ENCODE measurements at regions not wholly inside any gene's neighbourhood (a gene's known extent, or its start where the extent isn't known, plus 50 kb on each side); places are given as distances from the start of the nearest gene placed in this dataset.
"Not testable (repeated sequence)": the region's sequence is repeated elsewhere in the genome, so short reads cannot be mapped to it uniquely, and the experiment has no call there.

- no peak for DNase-seq
Measured at GRCh38 chr11:34001557-34002064, 49.9 kb upstream of the CAPRIN1 start.

GRCh38 chr11:33999393-33999792, 52.1 kb upstream of the CAPRIN1 start:
- no peak for DNase-seq

GRCh38 chr11:33997584-33998251, 53.8 kb upstream of the CAPRIN1 start:
- no peak for DNase-seq

GRCh38 chr11:33996498-33997454, 54.8 kb upstream of the CAPRIN1 start:
- peak; percentile 42 to 75 (median 56) for DNase-seq

GRCh38 chr11:33994937-33995336, 56.6 kb upstream of the CAPRIN1 start:
- no peak for DNase-seq

- DNase-seq: peak in 1 of 6 experiments; percentile 8
Measured at GRCh38 chr11:33991136-33991535, 60.4 kb upstream of the CAPRIN1 start.

- DNase-seq: not testable (repeated sequence)
Measured at GRCh38 chr11:33990131-33990530, 61.4 kb upstream of the CAPRIN1 start.

- DNase-seq: no peak
Measured at GRCh38 chr11:33989461-33989860, 62.1 kb upstream of the CAPRIN1 start.

- no peak for DNase-seq
Measured at GRCh38 chr11:33988586-33989370, 62.8 kb upstream of the CAPRIN1 start.

- DNase-seq: peak; percentile 39 to 67 (median 60)
Measured at GRCh38 chr11:33987975-33988580, 63.5 kb upstream of the CAPRIN1 start.

- no peak for DNase-seq
Measured at GRCh38 chr11:33987545-33987944, 64.0 kb upstream of the CAPRIN1 start.

GRCh38 chr11:33986597-33987501, 64.7 kb upstream of the CAPRIN1 start:
- not testable (repeated sequence) for DNase-seq

- DNase-seq: no peak
Measured at GRCh38 chr11:33984682-33985389, 66.7 kb upstream of the CAPRIN1 start.

- no peak for DNase-seq
Measured at GRCh38 chr11:33982661-33983060, 68.9 kb upstream of the CAPRIN1 start.

GRCh38 chr11:33980897-33981296, 70.6 kb upstream of the CAPRIN1 start:
- DNase-seq: no peak

- DNase-seq: no peak
Measured at GRCh38 chr11:33978376-33978775, 73.2 kb upstream of the CAPRIN1 start.

- DNase-seq: no peak
Measured at GRCh38 chr11:33977676-33978075, 73.9 kb upstream of the CAPRIN1 start.

GRCh38 chr11:33976495-33977199, 74.9 kb upstream of the CAPRIN1 start:
- DNase-seq: no peak

GRCh38 chr11:33974804-33975203, 76.7 kb upstream of the CAPRIN1 start:
- DNase-seq: no peak

GRCh38 chr11:33971530-33971929, 79.7 kb upstream of the LMO2 start:
- not testable (repeated sequence) for DNase-seq

Data from stimulated activated naive CD4-positive, alpha-beta T cell (primary cell).